K562 (cell line): ENCODE measurements at regions not wholly inside any gene's neighbourhood (a gene's known extent, or its start where the extent isn't known, plus 50 kb on each side); places are given as distances from the start of the nearest gene placed in this dataset.

Experiments
- ELF4 ChIP-seq: fragments of 450-650 bp; formaldehyde crosslinking; IDR thresholded peaks from 2 replicates; pipeline ENCODE4 v1.4.0; 2022; ENCODE audit warnings: missing genetic modification characterization
- ILF3 ChIP-seq: fragments of 450-650 bp; IDR thresholded peaks from 2 replicates; pipeline ENCODE4 v1.6.1; 2018; ENCODE audit warnings: antibody characterized with exemption, mild to moderate bottlenecking, moderate library complexity, borderline replicate concordance
- SNRNP70 ChIP-seq: fragments of 200-400 bp; formaldehyde crosslinking; optimal IDR thresholded peaks from 2 replicates; pipeline ENCODE3; 2017; ENCODE audit warnings: low read depth, low read length
- ZBED1 ChIP-seq: IDR thresholded peaks from 2 replicates; pipeline ENCODE4 v1.6.1; 2014

DNA sequence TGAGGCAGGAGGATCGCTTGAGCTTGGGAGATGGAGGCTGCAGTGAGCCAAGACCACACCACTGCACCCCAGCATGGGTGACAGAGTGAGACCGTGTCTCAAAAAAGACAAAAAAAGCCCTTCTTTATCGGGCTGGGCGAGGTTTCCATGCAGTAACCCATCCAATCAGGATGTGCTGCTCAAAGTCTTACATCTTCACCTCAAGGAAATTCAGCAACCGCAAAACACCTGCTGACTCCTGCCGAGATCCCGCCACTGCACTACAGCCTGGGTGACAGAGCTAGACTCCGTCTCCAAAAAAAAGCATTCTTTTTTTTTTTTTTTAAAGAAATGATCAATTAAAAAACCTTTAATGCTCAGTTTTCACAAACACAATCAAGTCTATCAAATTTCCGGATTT, 75.7 kb upstream of the KCTD7 start:
- TF ChIP-seq ILF3 (no peak), SNRNP70 (no peak), ZBED1 (no peak), ELF4 (CRISPR knock-in tag) (no peak)
